SKM-1 (cell line): ENCODE measurements at regions not wholly inside any gene's neighbourhood (a gene's known extent, or its start where the extent isn't known, plus 50 kb on each side); places are given as distances from the start of the nearest gene placed in this dataset.

Source experiments
- DNase-seq: peaks from one replicate; lab custom pipeline; 2025; ENCODE audit not compliant: unreplicated experiment; lab: John Stamatoyannopoulos, UW

GRCh38 chr16:7021653-7022275, 310.9 kb upstream of the RBFOX1 start:
- DNase-seq, result no peak

DNA sequence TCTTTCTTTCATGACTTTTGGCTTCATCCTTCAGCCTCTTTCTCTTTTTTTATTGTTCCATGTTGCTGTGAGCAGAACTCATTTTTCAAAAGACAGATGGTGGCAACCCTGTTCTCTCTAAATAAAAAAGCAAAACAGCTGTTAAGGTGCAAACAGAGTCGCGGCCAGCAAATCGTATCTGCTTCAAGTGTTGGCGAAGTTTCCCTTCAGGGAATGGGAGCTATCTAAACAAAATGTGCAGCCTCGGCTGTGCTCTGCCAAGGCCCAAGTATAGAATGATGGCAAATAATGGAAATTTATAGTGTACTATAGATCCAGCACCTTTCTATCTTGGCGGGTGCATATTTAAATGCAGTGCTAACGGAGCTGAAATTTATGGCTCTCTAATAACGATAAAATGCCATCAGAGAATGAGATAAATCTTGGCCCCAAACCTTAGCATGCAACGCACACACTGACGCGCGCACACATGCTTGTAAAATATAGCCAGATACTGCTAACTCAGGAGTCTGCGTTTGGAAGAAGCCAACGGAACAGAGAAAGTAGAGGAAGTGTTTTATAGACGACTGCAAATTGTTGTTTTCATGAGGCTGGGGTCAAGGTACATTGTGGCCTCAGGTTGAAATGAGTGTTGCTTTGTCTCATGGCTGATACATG, 315.5 kb upstream of the RBFOX1 start:
- DNase-seq, result no peak

DNA sequence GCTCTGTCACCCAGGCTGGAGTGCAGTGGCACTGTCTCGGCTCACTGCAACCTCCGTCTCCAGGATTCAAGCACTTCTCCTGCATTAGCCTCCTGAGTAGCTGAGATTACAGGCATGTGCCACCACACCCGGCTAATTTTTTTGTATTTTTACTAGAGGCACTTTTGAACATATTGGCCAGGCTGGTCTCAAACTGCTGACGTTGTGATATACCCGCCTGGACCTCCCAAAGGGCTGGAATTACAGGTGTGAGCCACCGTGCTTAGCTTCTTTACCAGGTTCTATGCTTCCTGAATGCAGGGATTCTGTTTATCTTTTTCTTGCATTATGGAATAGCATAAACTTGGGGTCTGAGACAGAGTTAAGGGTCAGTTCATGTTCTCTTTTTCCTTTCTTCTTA, 317.9 kb upstream of the RBFOX1 start:
- no peak for DNase-seq

GRCh38 chr16:7013990-7014389, 318.7 kb upstream of the RBFOX1 start:
- DNase-seq, result no peak

- no peak for DNase-seq
These were observed 328.4 kb upstream of the RBFOX1 start for GRCh38 chr16:7004266-7004665.

- no peak for DNase-seq
These were observed 339.1 kb upstream of the RBFOX1 start for GRCh38 chr16:6993544-6993943.

DNA sequence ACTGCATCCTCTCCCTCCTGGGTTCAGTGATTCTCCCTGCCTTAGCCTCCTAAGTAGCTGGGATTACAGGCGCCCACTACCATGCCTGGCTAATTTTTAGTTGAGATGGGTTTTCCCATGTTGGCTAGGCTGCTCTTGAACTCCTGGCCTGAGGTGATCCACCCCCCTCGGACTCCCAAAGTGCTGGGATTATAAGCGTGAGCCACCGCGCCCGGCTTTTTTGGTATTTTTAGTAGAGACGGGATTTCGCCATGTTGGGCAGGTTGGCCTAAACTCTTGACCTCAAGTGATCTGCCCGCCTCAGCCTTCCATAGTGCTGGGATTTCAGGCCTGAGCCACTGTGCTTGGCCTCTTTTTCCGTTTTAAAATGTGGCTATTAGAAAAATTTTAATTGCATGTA, 343.8 kb upstream of the RBFOX1 start:
- no peak for DNase-seq

GRCh38 chr16:6977916-6978315, 354.7 kb upstream of the RBFOX1 start:
- DNase-seq, result no peak

GRCh38 chr16:6977291-6977690, 355.4 kb upstream of the RBFOX1 start:
- DNase-seq, result no peak

- no peak for DNase-seq
These were observed 355.9 kb upstream of the RBFOX1 start for GRCh38 chr16:6976716-6977115.

GRCh38 chr16:6970171-6970857, 362.3 kb upstream of the RBFOX1 start:
- DNase-seq, result no peak

DNA sequence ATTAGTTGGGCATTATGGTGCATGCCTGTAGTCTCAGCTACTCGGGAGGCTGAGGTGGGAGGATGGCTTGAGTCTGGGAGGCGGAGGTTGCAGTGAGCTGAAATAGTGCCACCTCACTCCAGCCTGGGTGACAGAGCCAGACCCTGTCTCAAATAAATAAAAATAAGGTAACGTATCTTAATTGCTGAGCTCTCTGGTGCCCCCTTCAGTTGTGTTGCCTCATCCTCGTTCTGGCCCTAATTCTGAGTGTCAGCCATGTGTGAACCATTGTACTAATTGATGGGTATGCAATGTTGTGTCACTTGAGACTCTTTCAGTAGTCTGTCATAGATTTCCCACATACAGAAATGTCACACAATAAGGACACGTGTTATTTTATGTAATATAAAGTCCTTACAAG, 363.1 kb upstream of the RBFOX1 start:
- no peak for DNase-seq

DNA sequence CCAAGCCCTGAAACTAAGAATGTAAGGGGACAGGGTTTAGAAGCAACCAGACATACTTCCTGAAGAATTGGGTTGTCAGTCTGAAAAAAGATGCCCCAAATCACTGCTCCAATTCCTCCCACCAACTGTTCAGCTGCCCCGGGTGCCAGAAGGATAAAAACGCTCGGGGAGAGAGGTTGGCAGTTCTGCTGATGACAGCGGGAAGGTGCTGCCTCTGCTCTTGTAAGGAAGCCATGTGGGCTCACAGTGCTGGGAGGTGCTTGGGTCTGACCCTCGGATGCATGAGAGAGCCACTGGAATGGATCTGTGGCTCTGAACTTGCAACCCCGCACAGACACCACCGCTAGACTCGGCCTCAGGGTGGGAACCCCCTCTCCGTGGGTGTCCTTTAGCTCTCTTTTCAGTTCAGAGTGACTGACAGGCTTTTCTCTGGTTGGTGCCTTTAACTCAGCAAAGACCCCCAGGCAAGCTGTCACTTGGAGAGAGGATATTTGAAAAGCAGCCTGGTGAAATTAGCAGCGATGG, 364.8 kb upstream of the RBFOX1 start:
- no peak for DNase-seq

GRCh38 chr16:6966925-6967324, 365.7 kb upstream of the RBFOX1 start:
- DNase-seq, result no peak

DNA sequence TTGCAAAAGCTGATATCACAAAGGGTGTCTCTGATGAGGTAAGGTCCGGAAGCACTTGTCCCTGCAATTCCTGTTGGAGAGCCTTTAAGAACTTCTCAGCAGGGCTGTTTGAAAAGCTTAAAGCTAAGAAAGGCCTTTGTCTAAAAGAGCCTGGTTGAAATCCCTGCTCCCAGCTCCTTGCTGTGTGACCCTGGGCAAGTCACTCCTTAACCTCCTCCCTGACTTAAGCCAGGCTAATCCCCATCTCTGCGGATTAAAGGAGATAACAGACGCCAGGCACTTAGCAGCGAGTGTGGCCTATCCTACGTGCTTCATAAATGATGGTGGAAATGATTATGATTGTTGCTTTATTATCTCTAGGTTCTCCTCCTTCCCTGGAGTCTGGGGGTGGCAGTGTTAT, 368.0 kb upstream of the RBFOX1 start:
- DNase-seq, result no peak

- DNase-seq, result no peak
These were observed 370.9 kb upstream of the RBFOX1 start for GRCh38 chr16:6961704-6962103.

GRCh38 chr16:6958184-6958583, 374.5 kb upstream of the RBFOX1 start:
- DNase-seq, result no peak

GRCh38 chr16:6957681-6958080, 375.0 kb upstream of the RBFOX1 start:
- DNase-seq, result no peak

GRCh38 chr16:6956511-6956910, 376.1 kb upstream of the RBFOX1 start:
- no peak for DNase-seq

- no peak for DNase-seq
These were observed 377.3 kb upstream of the RBFOX1 start for GRCh38 chr16:6955303-6955702.

DNA sequence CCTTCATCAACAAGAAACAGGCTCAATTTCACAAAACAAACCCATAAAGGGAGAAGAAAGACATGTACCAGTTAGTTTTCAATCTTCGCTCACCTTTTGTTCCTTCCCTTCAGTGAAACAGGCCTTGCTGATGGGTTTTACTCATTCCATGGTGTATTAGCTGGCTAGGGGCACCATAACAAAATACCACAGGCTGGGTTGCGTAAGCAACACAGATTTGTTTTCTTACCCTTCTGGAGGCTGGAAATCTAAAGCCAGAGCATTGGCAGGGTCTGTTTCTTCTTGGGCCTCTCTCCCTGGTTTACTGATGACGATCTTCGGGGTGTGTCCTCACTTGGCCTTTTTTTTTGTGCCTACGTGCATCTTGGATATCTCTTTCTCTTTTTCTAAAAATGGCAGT, 383.4 kb upstream of the RBFOX1 start:
- DNase-seq, result no peak

DNA sequence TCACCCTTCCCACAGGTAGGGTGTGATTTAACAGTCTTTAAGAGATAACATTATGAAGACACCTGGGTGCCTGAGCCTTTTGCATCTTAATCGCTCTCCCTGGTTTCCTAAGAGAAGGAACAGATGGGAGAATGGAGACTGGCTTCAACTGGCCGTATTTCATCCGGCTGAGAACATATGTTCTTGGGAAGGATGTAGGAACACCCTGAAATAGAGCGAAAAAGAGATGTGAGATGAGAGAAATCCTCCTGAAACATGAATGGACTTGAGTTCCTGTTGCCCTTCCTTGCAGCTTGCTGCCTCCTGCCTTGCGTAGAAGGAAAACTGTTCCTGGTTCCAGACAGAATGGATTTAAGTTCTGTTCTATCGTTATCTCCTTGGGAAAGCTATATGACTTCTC, 385.4 kb upstream of the RBFOX1 start:
- no peak for DNase-seq
